Lung (tissue), 11 donors: ENCODE measurements at regions not wholly inside any gene's neighbourhood (a gene's known extent, or its start where the extent isn't known, plus 50 kb on each side); places are given as distances from the start of the nearest gene placed in this dataset.
"Not testable (repeated sequence)": the region's sequence is repeated elsewhere in the genome, so short reads cannot be mapped to it uniquely, and the experiment has no call there.

ENCODE experiments used
- ATAC-seq: fragments of 200-7000 bp; cut with Tn5 transposase; one replicate; pipeline ENCODE4 v1.9.1; 2020; ENCODE audit warnings: moderate number of reproducible peaks; ENCODE audit not compliant: insufficient read depth, low FRiP score
- DNase-seq, 3 donors: peaks; one replicate each; pipeline ENCODE4 v3.0.0-alpha.2; 2013 to 2017
- H3K27ac ChIP-seq, 2 donors: one replicate each; pipeline ENCODE4 v1.5.1; 2013; ENCODE audit warnings: mild to moderate bottlenecking in 2 of 2, moderate library complexity in 2 of 2, control low read depth in 1 of 2, inconsistent platforms in 1 of 2, low read depth in 1 of 2, low read length in 1 of 2
- H3K27me3 ChIP-seq, 3 donors: one replicate each; pipeline ENCODE4 v1.5.1; 2013; ENCODE audit warnings: low read length in 2 of 3; ENCODE audit not compliant: control insufficient read depth in 3 of 3, insufficient read depth in 3 of 3
- H3K36me3 ChIP-seq, 4 donors: one replicate each; pipeline ENCODE4 v1.5.1; 2013; ENCODE audit warnings: low read length in 4 of 4, mild to moderate bottlenecking in 1 of 4, moderate library complexity in 1 of 4; ENCODE audit not compliant: control insufficient read depth in 4 of 4, insufficient read depth in 4 of 4
- H3K4me1 ChIP-seq, 5 donors: one replicate each; pipeline ENCODE4 v1.5.1; 2013; ENCODE audit warnings: low read length in 5 of 5, mild to moderate bottlenecking in 2 of 5, moderate library complexity in 1 of 5; ENCODE audit not compliant: control insufficient read depth in 5 of 5, insufficient read depth in 5 of 5
- H3K4me3 ChIP-seq: one replicate; pipeline ENCODE4 v1.5.1; 2013; ENCODE audit warnings: mild to moderate bottlenecking, control low read depth, moderate library complexity
- H3K9ac ChIP-seq, 2 donors: one replicate each; pipeline ENCODE4 v1.5.1; 2013; ENCODE audit warnings: low read length in 2 of 2, control low read depth in 1 of 2; ENCODE audit not compliant: insufficient read depth in 1 of 2
- H3K9me3 ChIP-seq, 4 donors: one replicate each; pipeline ENCODE4 v1.5.1; 2013; ENCODE audit warnings: low read length in 3 of 4, mild to moderate bottlenecking in 1 of 4, moderate library complexity in 1 of 4; ENCODE audit not compliant: control insufficient read depth in 4 of 4, insufficient read depth in 3 of 4
- CTCF ChIP-seq: IDR thresholded peaks from 2 replicates; pipeline ENCODE4 v1.5.1; 2012; ENCODE audit warnings: mild to moderate bottlenecking; ENCODE audit errors: control extremely low read depth, extremely low read depth
- WGBS, 2 donors: extraction: QIAGEN DNeasy Blood & Tissue Kit; methylation state at CpG; one replicate each; pipeline ENCODE4 v1.1.7; 2013; 5-methylcytosine and 5-hydroxymethylcytosine counted together
- donor health status: control.
- donor health status: control.
- donor health status: Bipolar disorder and iron deficiency.
- donor health status: healthy.
- donor health status: DM: yes; HTN: yes; CAD: no.

DNA sequence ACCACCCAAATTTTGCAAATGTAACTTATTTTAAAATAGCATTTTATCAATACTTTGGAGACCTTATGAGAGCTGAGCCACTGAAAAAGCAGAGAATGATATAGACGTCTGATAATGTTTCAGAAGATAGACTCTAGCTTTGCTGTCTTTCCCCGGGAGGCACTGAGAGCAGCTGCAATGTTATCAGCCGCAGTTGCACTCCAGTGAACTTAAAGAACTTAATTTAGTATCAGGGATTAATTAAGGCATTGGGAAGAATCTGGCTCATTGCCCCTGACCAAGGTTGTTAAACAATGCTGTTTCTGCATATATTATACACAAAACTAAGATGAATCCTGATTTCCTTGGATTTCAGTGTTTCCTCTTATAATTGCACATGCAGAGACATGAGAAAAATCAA is 75.7 kb upstream of the SGCG start:
- WGBS, 2 donors: 65 to 79% methylated on average over 3 of the region's 3 CpGs
- DNase-seq: no peak
- Histone ChIP-seq H3K36me3 (no peaks in the 10 kb centered on the region), H3K27ac (no peak overlapping the region), H3K4me1 (peaks cover 0 to 5% (median 0%) of the 10 kb centered on the region in 5 donors), H3K9ac (no peak overlapping the region), H3K4me3 (no peak overlapping the region), H3K27me3 (no peaks in the 10 kb centered on the region), H3K9me3 (peaks cover 0 to 9% (median 0%) of the 10 kb centered on the region in 4 donors)
- no peak for ATAC-seq
- no peak for TF ChIP-seq CTCF

- H3K9me3 ChIP-seq: no peaks in the 10 kb centered on the region
- H3K9ac ChIP-seq: no peak overlapping the region
- TF ChIP-seq CTCF: no peak
- H3K27me3 ChIP-seq: no peaks in the 10 kb centered on the region
- WGBS, 2 donors: 86 to 87% methylated on average over 7 of the region's 7 CpGs
- no peak for DNase-seq
- peaks cover 0 to 4% (median 0%) of the 10 kb centered on the region in 5 donors for H3K4me1 ChIP-seq
- no peak overlapping the region for H3K4me3 ChIP-seq
- H3K36me3 ChIP-seq: no peaks in the 10 kb centered on the region
- no peak for ATAC-seq
- no peak overlapping the region for H3K27ac ChIP-seq
Observed at GRCh38 chr13:23107665-23108064, 73.1 kb upstream of the SGCG start.

DNA sequence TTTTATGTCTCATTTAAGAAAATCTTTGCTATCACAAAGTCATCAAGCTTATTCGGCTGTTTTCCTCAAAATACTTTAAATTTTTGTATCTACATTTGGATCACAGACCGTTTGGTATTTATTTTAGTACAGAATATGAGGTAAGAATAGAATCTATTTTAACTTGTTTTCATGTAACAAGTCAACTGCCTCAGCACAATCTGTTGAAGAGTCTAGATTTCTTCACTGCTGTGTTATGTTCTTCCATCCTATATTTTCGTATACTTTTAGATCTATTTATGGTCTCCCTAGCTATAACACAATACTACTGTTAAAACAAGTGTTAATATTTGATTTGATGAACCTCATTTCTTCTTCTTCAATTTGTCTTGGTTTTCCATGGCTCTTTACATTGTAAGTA is 61.6 kb upstream of the SGCG start:
- no peak overlapping the region for H3K9ac ChIP-seq
- no peaks in the 10 kb centered on the region for H3K36me3 ChIP-seq
- no peak for DNase-seq
- no peak overlapping the region for H3K27ac ChIP-seq
- peaks cover 0 to 4% (median 0%) of the 10 kb centered on the region in 4 donors for H3K9me3 ChIP-seq
- WGBS, 2 donors: 72 to 77% methylated on average over 3 of the region's 3 CpGs
- no peaks in the 10 kb centered on the region for H3K27me3 ChIP-seq
- ATAC-seq: no peak
- H3K4me1 ChIP-seq: no peaks in the 10 kb centered on the region
- TF ChIP-seq CTCF: no peak
- H3K4me3 ChIP-seq: no peak overlapping the region

DNA sequence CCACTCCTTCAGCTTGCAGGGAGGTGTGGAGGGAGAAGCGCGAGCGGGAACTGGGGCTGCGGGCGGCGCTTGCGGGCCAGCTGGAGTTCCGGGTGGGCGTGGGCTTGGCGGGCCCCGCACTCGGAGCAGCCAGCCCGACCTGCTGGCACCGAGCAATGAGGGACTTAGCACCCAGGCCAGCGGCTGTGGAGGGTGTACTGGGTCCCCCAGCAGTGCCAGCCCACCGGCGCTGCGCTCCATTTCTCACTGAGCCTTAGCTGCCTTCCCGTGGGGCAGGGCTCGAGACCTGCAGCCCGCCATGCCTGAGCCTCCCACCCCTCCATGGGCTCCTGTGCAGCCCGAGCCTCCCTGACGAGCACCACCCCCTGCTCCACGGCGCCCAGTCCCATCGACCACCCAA is 53.2 kb upstream of the SGCG start:
- not testable (repeated sequence) for H3K4me1 ChIP-seq, H3K9ac ChIP-seq, H3K9me3 ChIP-seq, ATAC-seq, H3K27ac ChIP-seq, H3K27me3 ChIP-seq, DNase-seq, H3K36me3 ChIP-seq, H3K4me3 ChIP-seq
- WGBS, 2 donors: 89 to 90% methylated on average over 20 to 26 of the region's 26 CpGs
